ENCODE measurements at regions not wholly inside any gene's neighbourhood (a gene's known extent, or its start where the extent isn't known, plus 50 kb on each side); places are given as distances from the start of the nearest gene placed in this dataset.

GRCh38 chr4:62243895-62244294, 1043.8 kb downstream of the ADGRL3 start:
- no peak overlapping the region for H3K27ac Mint-ChIP-seq
- no peaks in the 10 kb centered on the region for H3K36me3 Mint-ChIP-seq (ENCODE audit: insufficient read depth)
- peaks cover 1% of the 10 kb centered on the region for H3K27me3 Mint-ChIP-seq
- H3K4me3 Mint-ChIP-seq (ENCODE audit: low read depth), result no peak overlapping the region
- H3K9me3 Mint-ChIP-seq (ENCODE audit: low read depth), result peaks cover 8% of the 10 kb centered on the region
- H3K4me1 Mint-ChIP-seq (ENCODE audit: low read depth), result peaks cover 2% of the 10 kb centered on the region
- TF ChIP-seq CTCF (IDR thresholded peaks at IDR 0.05; ENCODE audit: unreplicated experiment), result no peak
- no peak for DNase-seq (ENCODE audit: low spot score, unreplicated experiment)

- no peak for TF ChIP-seq CTCF (IDR thresholded peaks at IDR 0.05; ENCODE audit: unreplicated experiment)
- peaks cover 3% of the 10 kb centered on the region for H3K27me3 Mint-ChIP-seq
- peaks cover 8% of the 10 kb centered on the region for H3K9me3 Mint-ChIP-seq (ENCODE audit: low read depth)
- no peak for DNase-seq (ENCODE audit: low spot score, unreplicated experiment)
- H3K36me3 Mint-ChIP-seq (ENCODE audit: insufficient read depth), result no peaks in the 10 kb centered on the region
- no peaks in the 10 kb centered on the region for H3K4me1 Mint-ChIP-seq (ENCODE audit: low read depth)
- no peak overlapping the region for H3K27ac Mint-ChIP-seq
- H3K4me3 Mint-ChIP-seq (ENCODE audit: low read depth), result no peak overlapping the region
These were observed 1035.8 kb downstream of the ADGRL3 start for GRCh38 chr4:62235911-62236310.

- no peak for TF ChIP-seq CTCF (IDR thresholded peaks at IDR 0.05; ENCODE audit: unreplicated experiment)
- Mint-ChIP-seq H3K4me1 (ENCODE audit: low read depth) (no peaks in the 10 kb centered on the region), H3K4me3 (ENCODE audit: low read depth) (no peak overlapping the region), H3K9me3 (ENCODE audit: low read depth) (no peaks in the 10 kb centered on the region), H3K27ac (no peak overlapping the region), H3K27me3 (peaks cover 3% of the 10 kb centered on the region), H3K36me3 (ENCODE audit: insufficient read depth) (no peaks in the 10 kb centered on the region)
- no peak for DNase-seq (ENCODE audit: low spot score, unreplicated experiment)
These were observed 1032.7 kb downstream of the ADGRL3 start for GRCh38 chr4:62232814-62233213.

- H3K9me3 Mint-ChIP-seq (ENCODE audit: low read depth), result no peaks in the 10 kb centered on the region
- no peaks in the 10 kb centered on the region for H3K4me1 Mint-ChIP-seq (ENCODE audit: low read depth)
- peaks cover 3% of the 10 kb centered on the region for H3K27me3 Mint-ChIP-seq
- no peak overlapping the region for H3K4me3 Mint-ChIP-seq (ENCODE audit: low read depth)
- no peak for DNase-seq (ENCODE audit: low spot score, unreplicated experiment)
- H3K27ac Mint-ChIP-seq, result no peak overlapping the region
- no peak for TF ChIP-seq CTCF (IDR thresholded peaks at IDR 0.05; ENCODE audit: unreplicated experiment)
- no peaks in the 10 kb centered on the region for H3K36me3 Mint-ChIP-seq (ENCODE audit: insufficient read depth)
These were observed 1031.9 kb downstream of the ADGRL3 start for GRCh38 chr4:62231994-62232393.

GRCh38 chr4:62226082-62226481, 1026.0 kb downstream of the ADGRL3 start:
- Mint-ChIP-seq H3K4me1 (ENCODE audit: low read depth) (no peaks in the 10 kb centered on the region), H3K27ac (no peak overlapping the region), H3K4me3 (ENCODE audit: low read depth) (no peak overlapping the region), H3K9me3 (ENCODE audit: low read depth) (no peaks in the 10 kb centered on the region), H3K36me3 (ENCODE audit: insufficient read depth) (no peaks in the 10 kb centered on the region), H3K27me3 (no peaks in the 10 kb centered on the region)
- TF ChIP-seq CTCF (IDR thresholded peaks at IDR 0.05; ENCODE audit: unreplicated experiment), result no peak
- no peak for DNase-seq (ENCODE audit: low spot score, unreplicated experiment)
